ENCODE measurements at regions not wholly inside any gene's neighbourhood (a gene's known extent, or its start where the extent isn't known, plus 50 kb on each side); places are given as distances from the start of the nearest gene placed in this dataset.

DNA sequence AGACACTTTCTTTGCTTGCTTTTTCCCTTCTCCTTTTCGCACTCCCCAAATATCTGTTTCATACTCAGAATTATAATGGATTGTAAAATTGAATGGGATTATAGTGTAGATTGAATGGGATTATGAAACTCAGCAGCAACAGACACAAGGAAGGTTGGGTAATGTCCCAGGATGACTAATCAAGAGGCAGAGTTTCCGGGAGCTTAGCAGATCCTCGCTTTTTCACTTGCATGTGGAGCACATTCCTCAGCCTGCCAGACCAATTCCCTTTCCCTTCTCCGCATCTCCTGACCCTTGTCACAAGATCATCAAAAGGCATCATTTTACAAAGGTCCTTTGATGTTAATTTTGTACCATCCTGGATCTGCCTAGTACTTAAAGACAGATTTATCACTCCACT, 55.1 kb upstream of the SLC1A1 start:
- DNase-seq: no peak

DNA sequence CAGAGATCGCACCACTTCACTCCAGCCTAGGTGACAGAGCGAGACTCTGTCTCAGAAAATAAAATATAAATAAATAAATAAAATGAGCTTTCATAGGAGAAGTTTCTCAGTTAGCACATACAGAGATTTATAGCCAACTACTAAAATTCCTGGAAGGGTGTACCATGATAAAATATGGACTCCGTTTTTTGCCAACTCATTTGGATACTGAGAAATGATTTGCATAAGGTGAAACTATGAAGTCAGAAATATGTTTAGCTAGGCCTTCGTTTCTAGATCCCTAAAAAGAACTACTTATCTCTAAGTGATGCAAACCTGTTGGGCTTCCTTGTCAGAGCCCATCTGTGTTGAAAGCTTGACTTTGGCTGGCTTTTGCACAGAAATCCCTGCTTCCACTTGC, 56.9 kb upstream of the SLC1A1 start:
- no peak for DNase-seq

DNA sequence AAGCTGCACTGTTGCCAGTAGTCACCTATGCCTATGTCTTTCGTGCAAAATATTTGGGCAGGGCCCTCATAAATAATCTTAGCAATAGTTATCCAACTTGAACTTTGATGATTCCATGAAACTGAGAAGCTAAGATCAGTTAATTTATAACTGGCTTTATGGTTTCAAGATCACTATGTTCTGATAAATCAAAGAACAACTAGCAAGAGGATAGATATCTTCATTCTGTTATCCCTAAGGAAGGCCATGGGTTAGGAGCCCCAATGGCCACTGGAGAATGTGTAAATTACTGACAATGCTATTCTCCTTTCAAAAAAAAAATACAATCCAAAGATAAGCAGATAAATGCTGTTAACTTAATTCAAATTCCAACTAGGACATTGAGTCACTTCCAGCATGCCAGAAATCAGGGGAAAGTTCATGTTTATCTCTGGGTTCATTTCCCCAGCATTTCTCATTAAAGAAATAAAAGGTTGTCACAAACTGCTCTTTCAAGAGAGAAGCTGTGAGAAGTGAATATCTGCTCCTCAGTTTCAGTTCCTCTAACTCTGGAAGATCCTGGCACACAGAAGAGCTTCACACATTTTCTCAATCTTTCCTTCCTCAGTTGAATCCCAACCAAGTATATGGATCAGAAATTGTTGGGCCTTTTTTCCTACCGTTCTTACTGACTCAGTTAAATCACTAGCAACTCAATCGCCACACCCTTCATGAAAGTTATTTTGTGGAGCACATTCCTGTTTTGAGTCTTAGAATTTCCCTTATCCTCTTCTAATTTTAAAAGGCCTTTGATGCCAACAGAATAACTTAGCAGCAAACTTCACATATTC, 59.6 kb upstream of the SLC1A1 start:
- no peak for DNase-seq

DNA sequence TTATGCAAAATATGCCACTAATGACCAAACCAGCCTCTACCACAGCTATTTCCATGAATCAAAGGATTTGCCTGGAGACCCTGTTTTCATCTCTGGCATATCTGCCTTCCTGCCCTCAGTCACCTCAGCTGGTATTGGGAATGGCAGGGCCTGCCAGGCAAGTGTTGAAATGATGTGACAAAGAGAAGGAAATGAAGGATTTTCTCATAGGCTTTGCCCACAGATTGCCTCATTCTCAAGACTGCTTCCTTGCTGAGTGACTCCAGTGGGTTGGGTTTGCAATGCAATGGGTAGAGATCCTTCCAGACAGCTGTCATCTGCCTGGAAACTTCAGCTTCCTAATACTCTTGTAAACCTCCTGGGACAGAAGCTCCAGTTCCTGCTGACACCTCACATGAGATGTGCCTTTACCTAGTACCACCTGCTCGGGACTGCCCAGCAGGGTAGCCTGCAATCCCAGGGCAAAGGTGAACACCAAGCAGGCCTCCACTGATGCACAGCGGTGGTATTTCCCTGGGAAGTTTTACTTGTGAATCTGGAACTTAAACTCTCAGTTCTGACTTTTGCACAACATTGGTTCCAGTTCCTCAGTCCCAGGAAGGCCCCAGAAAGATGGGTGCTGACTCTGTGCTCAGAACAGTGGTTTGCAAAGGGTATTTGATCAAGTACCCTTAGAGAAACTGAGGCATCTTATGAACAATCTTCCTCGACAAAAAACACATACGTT, 64.8 kb upstream of the SLC1A1 start:
- no peak for DNase-seq

DNA sequence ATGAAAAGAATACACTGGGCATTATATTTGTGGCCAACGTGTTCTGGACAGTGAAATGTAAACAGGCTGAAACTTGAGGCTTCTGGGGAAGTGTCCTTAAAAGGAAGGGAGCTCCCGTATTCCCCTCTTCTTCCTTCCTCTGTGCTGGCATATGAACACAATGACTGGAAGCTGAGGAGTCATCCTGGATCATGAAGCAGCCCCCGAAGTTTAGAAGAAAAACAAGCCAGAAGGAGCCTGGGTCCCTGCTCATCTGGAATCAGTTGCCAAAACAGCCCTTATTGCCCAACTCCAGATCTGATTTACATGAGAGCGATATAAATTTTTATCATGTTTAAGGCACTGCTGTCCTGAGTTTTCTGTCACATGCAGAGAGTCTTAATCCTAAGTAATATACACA, 65.4 kb upstream of the SLC1A1 start:
- DNase-seq: no peak

DNA sequence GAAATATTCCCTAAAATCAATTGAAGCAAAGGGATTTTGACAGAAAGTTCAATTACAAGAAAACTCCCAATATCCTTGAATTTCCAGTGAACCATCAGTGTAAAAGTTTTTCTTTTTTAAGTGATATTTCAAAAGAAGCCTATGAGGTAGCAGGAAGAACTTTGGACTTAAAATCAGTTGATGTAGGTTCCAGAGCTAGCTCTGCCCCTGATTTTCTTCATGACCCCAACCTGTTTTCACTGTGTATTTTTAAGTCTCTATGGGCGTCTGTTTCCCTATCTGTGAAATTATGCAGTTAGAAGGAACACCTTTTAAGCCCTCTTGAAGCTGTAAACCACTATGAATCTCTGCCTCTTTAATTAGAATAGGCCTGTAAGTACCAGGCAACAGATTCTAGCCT, 66.2 kb upstream of the SLC1A1 start:
- DNase-seq: no peak

DNA sequence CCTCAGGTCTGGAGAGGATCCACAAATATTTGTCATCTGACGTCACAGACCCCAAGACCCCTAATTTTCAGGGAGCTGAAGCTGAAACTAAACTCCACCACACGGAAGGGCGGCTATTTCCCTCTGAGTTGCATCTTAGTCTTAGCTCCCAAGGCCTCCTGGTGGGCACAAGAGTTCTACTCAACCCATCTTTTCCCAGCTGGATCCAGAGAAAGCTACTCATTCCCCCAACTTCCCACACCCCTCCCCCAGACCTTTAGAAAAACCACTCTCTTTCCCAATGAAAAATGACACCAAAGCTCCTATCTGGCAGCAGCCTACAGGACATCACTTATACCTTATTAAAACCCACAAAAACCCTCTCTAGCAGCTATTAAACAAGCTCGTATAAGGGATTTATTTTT, 67.1 kb upstream of the SLC1A1 start:
- DNase-seq: no peak

DNA sequence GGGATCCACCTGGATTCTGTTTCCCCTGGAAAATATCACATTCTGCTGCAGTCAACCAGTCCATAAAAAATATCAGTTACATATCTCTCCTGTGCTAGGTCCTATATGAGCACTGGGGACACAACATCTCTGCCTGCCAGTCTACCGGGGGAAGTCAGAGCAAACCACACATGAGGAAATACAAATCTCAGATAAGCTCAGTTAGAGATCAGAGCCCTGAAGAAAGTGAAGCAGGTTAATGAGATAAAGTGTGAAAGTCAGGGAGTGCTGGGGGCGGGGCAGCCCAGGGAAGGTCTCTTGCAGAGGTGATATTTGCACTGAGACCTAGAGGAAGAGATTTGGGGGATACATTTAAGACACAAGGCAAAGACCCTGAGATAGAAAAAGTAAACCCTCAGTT, 67.8 kb upstream of the SLC1A1 start:
- peak in 1 of 2 donors; percentile 5 for DNase-seq

DNA sequence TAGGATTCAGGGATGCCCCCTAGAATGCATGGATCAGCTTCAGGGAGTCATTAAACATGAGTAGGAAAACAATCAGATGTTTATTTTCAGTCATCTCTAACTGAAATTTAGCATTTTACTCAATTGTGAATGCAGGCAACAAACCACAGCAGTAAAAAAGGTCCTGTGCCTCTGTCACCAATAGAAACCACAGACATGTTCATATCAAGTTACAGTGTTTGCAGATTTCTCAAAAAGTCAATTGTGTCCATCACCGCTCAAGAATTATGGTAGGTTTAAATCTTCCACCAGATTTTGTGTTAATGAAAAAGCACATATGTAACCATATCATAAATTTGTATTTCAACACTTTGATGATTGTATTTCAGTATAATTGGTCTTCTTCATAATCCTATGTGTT, 68.4 kb upstream of the SLC1A1 start:
- no peak for DNase-seq

DNA sequence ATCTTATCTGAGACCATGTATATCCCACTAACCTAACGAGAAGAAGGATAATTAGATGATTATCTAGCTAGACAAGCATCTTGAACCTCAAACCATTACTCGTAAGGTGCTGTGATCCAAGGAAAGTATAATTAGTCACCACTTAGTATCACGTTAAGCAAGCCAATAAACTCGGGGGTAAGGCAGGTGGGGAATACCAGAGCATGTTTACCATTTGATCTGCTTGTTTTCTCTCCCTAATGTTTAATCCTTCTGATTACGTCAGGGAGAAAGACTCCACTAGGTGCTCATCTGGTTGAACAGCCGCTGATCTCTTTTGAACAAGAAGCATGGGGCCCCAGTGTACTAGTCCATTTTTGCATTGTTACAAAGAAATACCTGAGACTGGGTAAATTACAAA, 69.9 kb upstream of the SLC1A1 start:
- no peak for DNase-seq

DNA sequence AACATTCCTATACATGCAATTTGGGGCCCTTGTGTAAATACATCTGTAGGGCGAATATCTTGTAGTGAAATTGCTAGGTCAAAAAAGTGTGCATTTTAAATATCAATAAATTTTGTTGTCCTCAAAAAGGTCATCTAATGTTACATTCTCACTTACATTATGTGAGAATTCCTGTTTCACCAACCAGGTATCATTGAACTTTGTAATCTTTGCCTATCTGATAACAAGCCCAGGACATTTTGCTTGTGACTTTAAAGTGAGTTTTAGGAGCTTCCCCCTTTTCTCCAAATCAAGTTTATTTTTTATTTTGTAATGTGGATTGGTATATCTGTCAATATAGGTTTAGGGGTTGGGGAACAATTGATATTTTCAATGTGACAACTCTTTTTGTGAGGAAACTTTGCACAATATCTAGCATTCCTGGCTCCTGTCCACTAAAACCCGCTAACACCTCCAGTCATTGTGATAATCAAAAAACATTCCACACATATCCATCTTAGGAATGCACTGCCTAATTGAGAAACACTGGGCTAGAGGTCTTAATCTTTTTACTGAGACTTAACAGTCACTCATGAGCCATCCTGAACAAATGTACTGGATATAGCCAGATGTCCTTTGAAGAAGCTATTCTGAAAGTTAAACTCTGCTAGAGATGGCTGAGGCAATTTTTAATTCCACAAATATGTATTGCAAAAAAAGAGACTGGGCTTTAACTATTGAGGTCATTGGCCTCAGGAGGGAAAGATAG, 72.5 kb upstream of the SLC1A1 start:
- DNase-seq: no peak

DNA sequence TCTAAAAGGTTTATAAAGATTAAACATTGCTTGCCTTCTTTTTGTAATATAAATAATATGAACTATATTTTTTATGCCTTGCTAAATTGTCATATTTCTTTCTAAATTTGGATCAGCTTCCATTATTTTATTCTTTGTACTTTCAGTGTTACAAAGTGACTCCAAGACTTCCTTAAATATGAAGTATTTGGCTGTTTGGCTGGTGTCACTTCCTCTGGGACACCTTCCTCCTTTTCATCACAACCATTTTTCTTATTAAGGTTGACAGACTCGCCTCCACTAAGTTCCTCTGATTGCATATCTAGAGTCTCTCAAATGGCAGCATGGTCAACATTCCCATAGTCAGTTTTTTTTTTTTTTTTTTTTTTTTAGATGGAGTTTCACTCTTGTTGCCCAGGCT, 73.8 kb upstream of the SLC1A1 start:
- DNase-seq: no peak

DNA sequence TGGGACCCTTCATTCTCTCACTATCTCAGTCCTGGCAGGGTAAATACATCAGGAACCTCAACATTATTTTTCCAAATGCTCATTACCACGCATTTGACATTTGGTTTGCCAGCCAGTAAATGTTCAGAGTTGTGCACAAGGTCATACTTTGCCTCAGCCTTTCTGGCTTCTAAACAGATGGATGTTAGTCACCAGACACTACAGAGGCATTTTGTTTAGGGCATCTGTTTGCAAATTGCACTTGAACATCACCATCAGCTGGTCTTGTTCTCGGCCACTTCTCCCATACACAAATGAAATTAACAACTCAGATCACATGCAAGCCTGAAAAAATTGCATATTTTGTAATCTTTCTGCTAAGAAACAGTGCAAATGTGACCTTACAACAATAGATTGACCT, 75.0 kb upstream of the SLC1A1 start:
- no peak for DNase-seq

DNA sequence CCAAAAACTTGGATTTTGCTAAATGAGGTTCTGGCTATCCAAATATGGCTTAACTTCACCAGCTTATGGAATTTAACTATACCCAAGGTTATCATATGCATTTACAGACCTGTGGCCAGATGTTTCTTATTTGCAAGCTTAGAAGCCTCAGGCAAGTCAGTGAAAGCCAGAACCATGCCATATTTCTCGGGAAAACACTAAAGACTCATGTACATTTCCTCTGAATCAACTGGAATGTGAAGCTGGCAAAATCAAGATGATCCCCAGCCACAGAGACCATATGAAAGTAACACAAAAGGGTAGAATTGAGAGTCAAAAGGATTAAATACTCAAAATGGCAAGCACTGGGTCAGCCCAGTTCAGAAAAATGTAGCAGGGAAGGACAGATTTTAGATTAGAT, 76.4 kb upstream of the SLC1A1 start:
- DNase-seq: no peak

DNA sequence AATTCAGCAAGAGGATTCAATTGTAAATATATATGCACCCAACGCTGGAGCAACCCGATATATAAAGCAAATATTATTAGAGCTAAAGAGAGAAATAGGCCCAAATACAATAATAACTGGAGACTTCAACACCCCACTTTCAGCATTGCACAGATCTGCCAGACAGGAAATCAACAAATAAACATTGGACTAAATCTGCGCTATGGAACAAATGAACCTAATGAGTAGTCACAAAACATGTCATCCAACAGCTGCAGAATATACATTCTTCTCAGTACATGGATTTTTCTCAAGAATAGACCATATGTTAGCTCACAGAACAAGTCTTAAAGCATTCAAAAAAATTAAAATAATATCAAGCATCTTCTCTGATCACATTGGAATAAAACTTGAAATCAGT, 86.1 kb upstream of the SLC1A1 start:
- DNase-seq: no peak

DNA sequence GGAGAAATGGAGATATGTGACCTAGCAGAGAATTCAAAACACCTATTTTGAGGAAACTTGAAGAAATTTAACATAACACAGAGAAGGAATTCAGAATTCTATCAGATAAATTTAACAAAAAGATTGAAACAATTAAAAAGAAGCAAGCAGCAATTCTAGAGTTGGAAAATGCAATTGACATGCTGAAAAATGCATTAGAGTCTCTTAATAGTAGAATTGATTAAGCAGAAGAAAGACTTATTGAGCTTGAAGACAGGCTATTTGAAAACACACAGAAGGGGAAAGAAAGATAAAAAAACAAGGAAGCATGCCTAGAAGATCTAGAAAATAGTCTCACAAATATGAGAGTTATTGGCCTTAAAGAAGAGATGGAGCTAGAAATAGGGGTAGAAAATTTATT, 87.8 kb upstream of the SLC1A1 start:
- no peak for DNase-seq

DNA sequence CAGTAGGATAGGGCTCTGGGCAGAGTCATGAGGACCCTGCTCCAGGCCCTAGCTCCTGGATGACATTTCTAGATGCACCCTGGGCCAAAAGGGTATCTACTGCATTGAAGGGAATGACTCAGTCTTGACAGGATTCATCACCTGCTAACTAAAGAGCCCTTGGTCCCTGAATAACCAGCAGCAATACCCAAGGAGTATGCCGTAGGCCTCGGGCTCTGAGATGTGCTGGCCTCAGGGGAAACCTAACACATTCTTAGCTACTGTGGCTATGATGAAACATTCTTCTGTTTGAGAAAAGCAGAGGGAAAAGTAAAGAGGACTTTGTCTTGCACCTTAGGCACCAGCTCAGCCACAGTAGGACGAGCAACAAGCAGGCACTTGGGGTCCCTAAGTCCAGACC, 89.5 kb upstream of the SLC1A1 start:
- no peak for DNase-seq

DNA sequence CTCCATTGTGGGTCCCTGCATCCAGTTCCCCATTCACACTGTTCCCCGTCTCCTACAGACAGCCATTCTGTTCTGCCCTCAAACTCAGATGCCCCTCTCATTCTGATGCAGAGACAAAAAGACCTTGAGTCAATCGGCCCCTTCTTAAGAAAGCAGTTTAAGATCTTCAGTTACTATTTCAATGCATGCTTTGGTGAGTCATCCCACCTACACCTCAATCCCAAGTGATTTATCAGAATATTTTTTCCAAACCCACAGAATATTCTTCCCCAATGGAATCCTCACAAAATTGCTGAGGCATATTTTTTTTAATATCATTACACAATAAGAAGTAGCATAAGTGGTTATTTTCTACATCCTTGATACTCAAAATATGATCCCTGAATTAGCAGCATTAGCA, 92.4 kb upstream of the SLC1A1 start:
- DNase-seq: no peak

DNA sequence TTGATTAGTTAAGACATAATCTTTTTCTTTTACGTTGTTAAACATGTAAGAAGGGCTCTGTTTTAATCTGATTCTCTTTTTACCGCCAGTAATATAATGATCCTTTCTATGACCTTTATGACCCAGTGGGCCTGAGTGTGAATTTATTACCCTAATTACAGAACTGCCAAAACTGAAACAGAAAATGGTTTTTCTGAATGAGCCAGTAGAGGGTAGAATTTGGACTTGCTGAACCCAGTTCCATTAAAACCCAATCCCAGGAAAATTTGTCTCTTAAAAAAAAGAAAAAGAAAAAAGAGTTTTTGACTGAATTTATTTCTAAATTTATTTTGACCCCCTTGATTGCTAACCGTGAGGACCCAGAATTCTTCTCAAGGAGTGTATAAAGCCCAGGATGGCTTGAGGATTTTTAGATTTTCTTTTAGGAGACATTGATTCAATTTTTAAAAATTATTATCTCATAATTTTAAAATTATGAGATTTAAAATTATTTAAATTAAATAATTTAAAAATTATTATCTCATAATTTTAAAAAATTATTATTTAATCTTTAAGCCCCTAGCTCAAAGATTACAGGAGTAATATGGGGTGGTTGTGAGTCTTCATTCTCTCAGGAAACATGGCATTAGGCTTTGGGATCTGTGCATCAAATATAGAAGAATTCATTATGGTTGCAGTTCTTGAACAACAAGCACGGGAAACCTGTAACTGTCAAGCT, 94.1 kb upstream of the GLIS3 start:
- DNase-seq: no peak

DNA sequence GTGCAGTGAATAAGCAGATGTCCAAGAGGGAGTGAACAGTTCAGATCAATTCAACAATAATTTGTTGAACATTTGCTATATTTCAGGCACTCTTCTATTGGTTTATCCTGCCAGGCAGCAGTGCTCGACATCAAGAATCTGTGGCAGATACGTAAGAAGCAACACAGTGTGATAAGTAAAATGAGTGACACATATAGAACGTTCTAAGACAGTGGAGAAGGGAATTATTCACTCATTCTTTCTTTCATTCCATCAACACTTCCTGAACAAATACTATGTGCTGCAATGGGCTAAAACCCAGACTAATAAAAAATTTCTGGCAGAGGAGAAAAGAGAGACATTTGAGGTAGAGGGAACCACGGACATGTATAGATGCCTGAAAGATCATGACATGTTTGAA, 89.9 kb upstream of the GLIS3 start:
- no peak for DNase-seq

DNA sequence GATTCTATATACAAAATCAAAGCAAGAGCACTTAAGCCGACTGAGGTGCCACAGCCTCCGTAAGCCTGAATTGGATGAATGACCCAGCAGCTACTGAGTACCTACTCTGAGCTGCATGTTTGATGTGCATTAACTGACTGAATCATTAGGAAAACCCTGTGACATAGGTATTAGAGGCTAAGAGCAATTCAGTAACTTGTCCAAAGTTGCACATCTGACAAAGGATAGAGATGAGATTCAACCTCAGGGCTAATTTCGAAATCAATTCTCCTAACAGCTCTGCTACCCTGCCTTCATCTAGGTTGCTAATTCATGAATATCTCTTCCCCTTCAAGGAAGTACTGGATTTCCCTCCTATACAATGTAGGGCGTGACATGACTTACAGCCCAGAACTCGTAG, 89.1 kb upstream of the GLIS3 start:
- DNase-seq: no peak

DNA sequence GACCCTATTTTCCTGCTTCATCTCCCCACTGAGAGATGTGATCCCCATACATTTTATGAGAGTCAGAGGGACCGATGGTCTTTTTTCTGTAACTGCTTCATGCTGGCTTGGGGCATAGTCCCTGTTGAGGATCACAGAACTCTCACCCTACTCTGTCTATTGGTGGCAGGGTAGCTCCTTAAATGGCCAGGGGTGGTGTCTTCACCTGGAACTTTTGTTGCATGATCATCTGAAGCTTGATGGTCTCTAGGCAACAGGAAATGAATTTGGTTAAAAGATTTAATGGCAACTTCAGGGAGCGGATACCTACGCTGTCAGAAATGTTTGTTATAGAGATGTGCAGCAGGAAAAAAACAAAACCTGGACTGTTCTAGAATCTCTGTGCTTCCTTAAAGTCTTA, 87.0 kb upstream of the GLIS3 start:
- no peak for DNase-seq

DNA sequence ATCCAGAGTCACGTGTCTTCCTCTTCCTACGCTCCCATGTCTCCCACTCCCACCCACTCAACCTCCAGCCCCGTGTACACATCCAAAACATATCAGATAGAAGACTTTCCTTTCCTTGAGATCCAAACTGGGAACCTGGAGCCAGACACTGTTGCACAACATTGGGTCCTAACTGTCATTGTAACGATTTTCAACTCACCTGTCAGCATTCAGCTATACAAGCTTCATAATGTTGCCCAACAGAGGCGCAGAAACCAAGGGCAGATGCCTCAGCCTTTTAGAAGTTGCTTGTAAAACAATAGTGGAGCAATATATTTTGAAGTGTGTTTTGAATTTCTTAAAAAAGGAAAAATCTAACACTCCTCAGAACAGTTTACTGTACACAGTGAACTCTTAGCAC, 84.9 kb upstream of the GLIS3 start:
- DNase-seq: no peak
